HCT116 (cell line): ENCODE measurements at regions not wholly inside any gene's neighbourhood (a gene's known extent, or its start where the extent isn't known, plus 50 kb on each side); places are given as distances from the start of the nearest gene placed in this dataset.

Experiments used
- ATAC-seq: fragments of 200-7000 bp; cut with Tn5 transposase; 2 replicates; pipeline ENCODE4 v1.9.1; 2020; ENCODE audit warnings: mild to moderate bottlenecking, moderate library complexity
- BruUV-seq: library from RNA; stranded (reverse); fragments of 400-500 nt; replicated peaks from 2 replicates; lab custom pipeline; 2021; lab: Mats Ljungman, UMichigan
- CTCF ChIA-PET: fragments of 300-600 bp; sonication (Branson Sonifier 250); formaldehyde crosslinking; loops from one replicate; lab custom pipeline; 2021; ENCODE audit warnings: antibody characterized with exemption; lab: Charles Lee
- POLR2A ChIA-PET: fragments of 300-600, 350-600 bp; sonication (Branson Sonifier 250); formaldehyde crosslinking; loops from one replicate; lab custom pipeline; 2021; ENCODE audit warnings: antibody characterized with exemption; lab: Charles Lee
- RAD21 ChIA-PET, 2 experiments: fragments of 300-600 bp; sonication (Branson Sonifier 250); formaldehyde crosslinking; loops; one replicate each; lab custom pipeline; 2023; ENCODE audit warnings: low total read pairs in 2 of 2; ENCODE audit not compliant: uncharacterized antibody in 2 of 2, unreplicated experiment in 2 of 2, low non-redundant PET in 1 of 2; lab: Charles Lee
- DNase-seq: peaks from one replicate; pipeline ENCODE4 v3.0.0-alpha.2; 2010; ENCODE audit warnings: low read depth, low spot score
- H2AFZ ChIP-seq: fragments of 200-600 bp; shearing (Covaris generic), sonication (generic); 2 replicates; pipeline ENCODE4 v1.6.1; 2017; ENCODE audit warnings: low read depth, mixed run types, mixed read lengths, antibody characterized with exemption, low read length; ENCODE audit not compliant: poor library complexity, severe bottlenecking
- H3K27ac ChIP-seq: 2 replicates; pipeline ENCODE4 v1.5.1; 2012; ENCODE audit warnings: low read depth, low read length
- H3K27me3 ChIP-seq: fragments of 200-600 bp; sonication (generic); 2 replicates; pipeline ENCODE4 v1.6.1; 2016; ENCODE audit warnings: mixed run types, low read length, mixed read lengths; ENCODE audit not compliant: insufficient read depth
- H3K36me3 ChIP-seq, 2 experiments: fragments of 200-500 bp in 1 of 2; fragments of 200-600 bp in 1 of 2; sonication (Bioruptor generic) in 1 of 2; sonication (generic) in 1 of 2; 2 replicates each; pipeline versions ENCODE4 v1.5.1 to v1.6.1; 2014 to 2016; ENCODE audit warnings: low read length in 2 of 2, inconsistent platforms in 1 of 2, mixed read lengths in 1 of 2, mixed run types in 1 of 2; ENCODE audit not compliant: insufficient read depth in 2 of 2, control insufficient read depth in 1 of 2
- H3K4me1 ChIP-seq, 2 experiments: fragments of 200-600 bp in 1 of 2; sonication (generic) in 1 of 2; 2 replicates each; pipeline versions ENCODE4 v1.5.1 to v1.6.1; 2012 to 2017; ENCODE audit warnings: low read length in 2 of 2, inconsistent platforms in 1 of 2, mild to moderate bottlenecking in 1 of 2, mixed read lengths in 1 of 2, mixed run types in 1 of 2, moderate library complexity in 1 of 2; ENCODE audit not compliant: insufficient read depth in 2 of 2, control insufficient read depth in 1 of 2
- H3K4me2 ChIP-seq: fragments of 200-600 bp; sonication (generic); 2 replicates; pipeline ENCODE4 v1.6.1; 2017; ENCODE audit warnings: mixed run types, low read length, mixed read lengths
- H3K4me3 ChIP-seq, 2 experiments: fragments of 200-600 bp in 1 of 2; sonication (generic) in 1 of 2; replicated peaks in 1 of 2; 2 replicates each; pipeline ENCODE4 v1.5.1; 2011 to 2016; ENCODE audit warnings: low read length in 2 of 2, control low read depth in 1 of 2, low read depth in 1 of 2, mild to moderate bottlenecking in 1 of 2, mixed read lengths in 1 of 2, mixed run types in 1 of 2
- H3K79me2 ChIP-seq: fragments of 200-600 bp; sonication (generic); 2 replicates; pipeline ENCODE4 v1.6.1; 2017; ENCODE audit warnings: mild to moderate bottlenecking, mixed run types, low read length, moderate library complexity, mixed read lengths; ENCODE audit not compliant: insufficient read depth
- H3K9ac ChIP-seq: fragments of 200-600 bp; sonication (generic); 2 replicates; pipeline ENCODE4 v1.6.1; 2016; ENCODE audit warnings: low read length, mixed read lengths
- H3K9me2 ChIP-seq: fragments of 200-600 bp; sonication (generic), shearing (Covaris generic); 2 replicates; pipeline ENCODE4 v1.6.1; 2017; ENCODE audit warnings: mixed run types, mild to moderate bottlenecking, moderate library complexity; ENCODE audit not compliant: insufficient read depth
- H3K9me3 ChIP-seq, 2 experiments: fragments of 200-500 bp in 1 of 2; fragments of 200-600 bp in 1 of 2; sonication (Bioruptor generic) in 1 of 2; sonication (generic) in 1 of 2; 2 replicates each; pipeline ENCODE4 v1.6.1; 2014 to 2017; ENCODE audit warnings: low read length in 2 of 2, mixed read lengths in 2 of 2, inconsistent platforms in 1 of 2, low read depth in 1 of 2, mild to moderate bottlenecking in 1 of 2, mixed run types in 1 of 2, moderate library complexity in 1 of 2; ENCODE audit not compliant: control insufficient read depth in 1 of 2, insufficient read depth in 1 of 2
- H4K20me1 ChIP-seq: fragments of 200-600 bp; sonication (generic), shearing (Covaris generic); 2 replicates; pipeline ENCODE4 v1.6.1; 2017; ENCODE audit warnings: mixed run types, mild to moderate bottlenecking, moderate library complexity; ENCODE audit not compliant: insufficient read depth
- ATF3 ChIP-seq: IDR thresholded peaks from 2 replicates; pipeline ENCODE4 v1.6.1; 2012
- EGR1 ChIP-seq: IDR thresholded peaks from 2 replicates; pipeline ENCODE4 v1.6.1; 2012; ENCODE audit warnings: low read depth
- ELF1 ChIP-seq: IDR thresholded peaks from 2 replicates; pipeline ENCODE4 v1.6.1; 2012; ENCODE audit warnings: low read depth, borderline replicate concordance
- EZH2 ChIP-seq: fragments of 200-600 bp; sonication (generic); IDR thresholded peaks from 2 replicates; pipeline ENCODE4 v1.6.1; 2017; ENCODE audit warnings: antibody characterized with exemption, mixed run types
- EZH2phosphoT487 ChIP-seq: fragments of 200-600 bp; IDR thresholded peaks from 2 replicates; pipeline ENCODE4 v1.6.1; 2018; ENCODE audit warnings: antibody characterized with exemption, borderline replicate concordance
- JUND ChIP-seq: IDR thresholded peaks from 2 replicates; pipeline ENCODE4 v1.6.1; 2012
- MAX ChIP-seq: IDR thresholded peaks from 2 replicates; pipeline ENCODE4 v1.6.1; 2012
- POLR2A ChIP-seq: IDR thresholded peaks from 2 replicates; pipeline ENCODE4 v1.7.0; 2011; ENCODE audit warnings: borderline replicate concordance; ENCODE audit not compliant: insufficient read depth, insufficient read length; ENCODE audit errors: extremely low read depth
- POLR2AphosphoS5 ChIP-seq: IDR thresholded peaks from 2 replicates; pipeline ENCODE4 v1.6.1; 2011; ENCODE audit warnings: mild to moderate bottlenecking, low read depth, low read length, moderate library complexity
- RAD21 ChIP-seq: IDR thresholded peaks from 2 replicates; pipeline ENCODE4 v1.6.1; 2012; ENCODE audit warnings: low read depth, mild to moderate bottlenecking
- REST ChIP-seq: IDR thresholded peaks from 2 replicates; pipeline ENCODE4 v1.6.1; 2012; ENCODE audit warnings: low read depth
- SIN3A ChIP-seq: IDR thresholded peaks from 2 replicates; pipeline ENCODE4 v1.6.1; 2012; ENCODE audit warnings: low read depth
- SP1 ChIP-seq: IDR thresholded peaks from 2 replicates; pipeline ENCODE4 v1.6.1; 2012; ENCODE audit warnings: low read depth
- SRF ChIP-seq: IDR thresholded peaks from 2 replicates; pipeline ENCODE4 v1.6.1; 2012; ENCODE audit warnings: low read depth
- TCF7L2 ChIP-seq: IDR thresholded peaks from 2 replicates; pipeline ENCODE4 v1.7.0; 2011; ENCODE audit warnings: borderline replicate concordance, inconsistent platforms; ENCODE audit not compliant: insufficient read depth, insufficient read length; ENCODE audit errors: extremely low read depth
- YY1 ChIP-seq: IDR thresholded peaks from 2 replicates; pipeline ENCODE4 v1.6.1; 2011; ENCODE audit warnings: low read length, low read depth, moderate library complexity, mild to moderate bottlenecking; ENCODE audit not compliant: insufficient replicate concordance; ENCODE audit errors: extremely low read depth
- ZBTB33 ChIP-seq: IDR thresholded peaks from 2 replicates; pipeline ENCODE4 v1.6.1; 2011; ENCODE audit warnings: mild to moderate bottlenecking, low read length, moderate library complexity; ENCODE audit not compliant: insufficient replicate concordance; ENCODE audit errors: extremely low read depth
- intact Hi-C: fragments of 100-400 bp; cut with micrococcal nuclease; formaldehyde crosslinking; loops from 2 replicates; pipeline ENCODE4 v1.10.0; 2022

GRCh38 chr2:51243892-51244535, 212.1 kb upstream of the NRXN1 start:
- no TSS peak for BruUV-seq
- ATAC-seq, result no peak
- Histone ChIP-seq H3K9me3 (no peaks in the 10 kb centered on the region), H3K4me1 (no peaks in the 10 kb centered on the region), H3K27ac (no peak overlapping the region), H3K27me3 (no peaks in the 10 kb centered on the region), H4K20me1 (no peaks in the 10 kb centered on the region)
- no peak for TF ChIP-seq SIN3A
- no peak for TF ChIP-seq EZH2phosphoT487
- no peak for TF ChIP-seq ELF1
- TF ChIP-seq POLR2AphosphoS5, result no peak
- TF ChIP-seq MAX, result no peak
- no peak for TF ChIP-seq SRF
- no peak for TF ChIP-seq RAD21
- TF ChIP-seq JUND, result no peak
- no peak for TF ChIP-seq TCF7L2
- no peak for TF ChIP-seq EZH2
- TF ChIP-seq POLR2A, result no peak
- no peak for TF ChIP-seq ATF3
- TF ChIP-seq EGR1, result no peak
- TF ChIP-seq ZBTB33, result no peak
- TF ChIP-seq REST, result no peak
- TF ChIP-seq YY1, result no peak
- no peak for TF ChIP-seq SP1
- TF ChIP-seq, all 23 proteins: peak for 0
- no peak overlapping the region for H3K9ac ChIP-seq
- H3K36me3 ChIP-seq, result no peaks in the 10 kb centered on the region
- ChIA-PET CTCF (no interaction called here), RAD21 (interaction anchor here in 1 of 2 experiments (0.6 kb wide), 1 partner anchor 164 kb away, joined by 3 read pairs; no protein-coding TSS in a partner anchor), POLR2A (no interaction called here)
- H3K4me3 ChIP-seq, result no peak overlapping the region
- H3K79me2 ChIP-seq, result no peaks in the 10 kb centered on the region
- no peaks in the 10 kb centered on the region for H3K9me2 ChIP-seq
- no peak overlapping the region for H2AFZ ChIP-seq
- intact Hi-C loops, result no loop called here
- H3K4me2 ChIP-seq, result no peak overlapping the region
- DNase-seq, result no peak
